Activated CD4-positive, alpha-beta T cell treated with anti-CD3 and anti-CD28 coated beads, Interleukin-2, amount 10 ng/mL, durations not matched to agents 24 days and 14 days (primary cell): ENCODE measurements at regions not wholly inside any gene's neighbourhood (a gene's known extent, or its start where the extent isn't known, plus 50 kb on each side); places are given as distances from the start of the nearest gene placed in this dataset.

ENCODE experiments used
- DNase-seq: peaks from one replicate; pipeline ENCODE4 v3.0.0; 2022
- H3K27ac Mint-ChIP-seq: one replicate; pipeline ENCODE4 v1.8.0; 2022; ENCODE audit warnings: mild to moderate bottlenecking, mixed read lengths
- H3K27me3 Mint-ChIP-seq: one replicate; pipeline ENCODE4 v1.8.0; 2022; ENCODE audit warnings: mixed read lengths
- H3K36me3 Mint-ChIP-seq: one replicate; pipeline ENCODE4 v1.8.0; 2022; ENCODE audit warnings: low read depth, mild to moderate bottlenecking, mixed read lengths
- H3K4me1 Mint-ChIP-seq: one replicate; pipeline ENCODE4 v1.8.0; 2021; ENCODE audit warnings: mixed read lengths
- H3K4me3 Mint-ChIP-seq: one replicate; pipeline ENCODE4 v1.8.0; 2022; ENCODE audit warnings: mild to moderate bottlenecking, moderate library complexity, mixed read lengths
- H3K9me3 Mint-ChIP-seq: one replicate; pipeline ENCODE4 v1.8.0; 2021; ENCODE audit warnings: mixed read lengths
- intact Hi-C: fragments of 100-400 bp; cut with micrococcal nuclease; formaldehyde crosslinking; loops from one replicate; pipeline ENCODE4 v1.15.1; 2023

GRCh38 chr13:58032676-58033460 lies 401.3 kb downstream of the PCDH17 start:
- no peaks in the 10 kb centered on the region for H3K27me3 Mint-ChIP-seq
- no peak overlapping the region for H3K27ac Mint-ChIP-seq
- H3K36me3 Mint-ChIP-seq = no peaks in the 10 kb centered on the region
- H3K9me3 Mint-ChIP-seq = no peaks in the 10 kb centered on the region
- DNase-seq = no peak
- no peaks in the 10 kb centered on the region for H3K4me1 Mint-ChIP-seq
- no peak overlapping the region for H3K4me3 Mint-ChIP-seq
- intact Hi-C loops = no loop called here

DNA sequence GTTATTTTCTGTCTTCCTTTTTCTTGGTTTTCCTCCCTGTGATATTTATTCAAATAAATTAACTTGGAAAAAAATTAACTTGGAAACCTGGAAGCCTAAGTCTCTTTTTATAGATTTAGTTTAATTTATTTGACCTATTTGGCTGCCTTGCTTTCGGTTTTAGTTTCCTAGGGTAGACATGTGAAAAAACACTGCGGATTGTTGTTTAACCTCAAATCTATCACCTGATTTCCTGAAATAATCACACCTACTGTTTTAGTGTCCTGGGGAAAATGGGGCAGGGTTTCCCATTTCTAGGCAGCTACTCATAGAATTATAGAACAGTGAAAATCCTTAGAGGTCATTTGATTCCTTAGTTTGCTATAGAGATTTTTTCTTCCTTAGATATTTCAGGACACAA lies 412.4 kb downstream of the PCDH17 start:
- H3K27me3 Mint-ChIP-seq = no peaks in the 10 kb centered on the region
- intact Hi-C loops = no loop called here
- H3K4me1 Mint-ChIP-seq = no peaks in the 10 kb centered on the region
- no peak for DNase-seq
- H3K36me3 Mint-ChIP-seq = no peaks in the 10 kb centered on the region
- H3K9me3 Mint-ChIP-seq = no peaks in the 10 kb centered on the region
- no peak overlapping the region for H3K4me3 Mint-ChIP-seq
- H3K27ac Mint-ChIP-seq = no peak overlapping the region

DNA sequence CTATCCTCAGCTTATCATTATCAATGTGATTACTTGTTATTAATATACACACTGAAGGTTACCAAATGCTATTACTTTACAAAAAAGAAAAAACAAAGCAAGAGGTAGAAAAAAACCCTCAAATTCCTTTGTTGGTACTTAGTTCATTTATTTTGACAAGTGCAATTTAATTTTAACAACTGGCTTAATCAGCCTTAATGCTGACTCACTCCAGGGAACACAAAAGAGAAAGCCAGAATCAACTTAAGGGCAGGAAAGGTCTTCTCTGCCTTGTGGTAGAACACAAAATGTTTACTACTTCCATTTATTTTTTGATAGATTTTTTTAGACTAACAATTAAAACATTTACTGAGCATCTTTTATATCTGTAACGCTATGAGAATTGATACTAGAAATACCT lies 417.1 kb downstream of the PCDH17 start:
- Mint-ChIP-seq H3K4me3 (no peak overlapping the region), H3K36me3 (no peaks in the 10 kb centered on the region), H3K27ac (no peak overlapping the region), H3K4me1 (no peaks in the 10 kb centered on the region), H3K27me3 (no peaks in the 10 kb centered on the region), H3K9me3 (no peaks in the 10 kb centered on the region)
- intact Hi-C loops = no loop called here
- DNase-seq = no peak

- no peaks in the 10 kb centered on the region for H3K36me3 Mint-ChIP-seq
- H3K4me3 Mint-ChIP-seq = no peak overlapping the region
- intact Hi-C loops = no loop called here
- no peak for DNase-seq
- H3K9me3 Mint-ChIP-seq = no peaks in the 10 kb centered on the region
- H3K27ac Mint-ChIP-seq = no peak overlapping the region
- H3K27me3 Mint-ChIP-seq = no peaks in the 10 kb centered on the region
- no peaks in the 10 kb centered on the region for H3K4me1 Mint-ChIP-seq
Measured at GRCh38 chr13:58051396-58051795, 419.9 kb downstream of the PCDH17 start.

- Mint-ChIP-seq H3K4me1 (no peaks in the 10 kb centered on the region), H3K4me3 (no peak overlapping the region), H3K9me3 (no peaks in the 10 kb centered on the region), H3K36me3 (no peaks in the 10 kb centered on the region), H3K27me3 (no peaks in the 10 kb centered on the region), H3K27ac (no peak overlapping the region)
- DNase-seq = no peak
- intact Hi-C loops = no loop called here
Measured at GRCh38 chr13:58051807-58052375, 420.3 kb downstream of the PCDH17 start.

GRCh38 chr13:58056426-58056825 lies 424.9 kb downstream of the PCDH17 start:
- Mint-ChIP-seq H3K27me3 (no peaks in the 10 kb centered on the region), H3K27ac (no peak overlapping the region), H3K4me1 (no peaks in the 10 kb centered on the region), H3K4me3 (no peak overlapping the region), H3K9me3 (no peaks in the 10 kb centered on the region), H3K36me3 (no peaks in the 10 kb centered on the region)
- intact Hi-C loops = no loop called here
- DNase-seq = no peak

DNA sequence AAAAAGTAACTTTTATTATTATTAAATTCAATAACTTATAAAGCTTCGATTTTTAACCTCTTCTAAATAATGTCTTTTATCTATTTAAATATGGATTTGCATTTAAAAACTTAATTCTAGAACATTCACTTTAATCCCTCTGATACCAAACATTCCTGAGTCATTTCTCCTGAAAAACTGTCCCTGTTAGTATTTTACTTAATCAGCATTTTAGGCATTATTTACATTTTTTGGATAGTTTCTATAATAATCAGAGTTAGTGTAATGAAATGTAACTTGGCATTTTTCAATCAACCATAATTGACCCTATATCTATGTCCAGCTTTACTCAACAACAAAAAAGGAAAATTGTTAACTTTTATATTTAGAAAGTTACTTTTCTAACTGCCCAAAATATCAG lies 428.1 kb downstream of the PCDH17 start:
- DNase-seq = no peak
- H3K27ac Mint-ChIP-seq = no peak overlapping the region
- H3K36me3 Mint-ChIP-seq = no peaks in the 10 kb centered on the region
- intact Hi-C loops = no loop called here
- H3K9me3 Mint-ChIP-seq = no peaks in the 10 kb centered on the region
- no peaks in the 10 kb centered on the region for H3K4me1 Mint-ChIP-seq
- no peaks in the 10 kb centered on the region for H3K27me3 Mint-ChIP-seq
- H3K4me3 Mint-ChIP-seq = no peak overlapping the region

DNA sequence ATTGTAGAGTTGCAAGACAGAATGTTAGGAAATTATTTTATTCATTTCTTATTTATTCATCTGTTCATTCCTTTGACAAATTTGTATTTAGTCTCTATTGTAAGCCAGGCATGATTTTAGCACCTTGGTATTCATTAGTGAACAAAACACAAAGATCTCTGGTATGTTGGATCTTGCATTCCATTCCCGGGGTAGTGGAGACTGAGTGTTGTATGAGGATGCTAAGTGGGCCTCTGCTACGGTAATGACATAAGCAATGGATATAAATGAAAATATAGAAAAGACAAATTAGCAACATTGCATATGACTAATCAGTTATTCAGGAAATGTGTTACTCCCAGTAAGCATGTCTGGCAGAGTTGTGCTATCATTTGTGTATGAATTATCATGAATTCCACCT lies 449.3 kb downstream of the PCDH17 start:
- intact Hi-C loops = no loop called here
- Mint-ChIP-seq H3K4me1 (no peaks in the 10 kb centered on the region), H3K4me3 (no peak overlapping the region), H3K27me3 (no peaks in the 10 kb centered on the region), H3K27ac (no peak overlapping the region), H3K36me3 (no peaks in the 10 kb centered on the region), H3K9me3 (no peaks in the 10 kb centered on the region)
- DNase-seq = no peak

- no peak for DNase-seq
- H3K36me3 Mint-ChIP-seq = no peaks in the 10 kb centered on the region
- H3K4me1 Mint-ChIP-seq = no peaks in the 10 kb centered on the region
- no peak overlapping the region for H3K27ac Mint-ChIP-seq
- intact Hi-C loops = no loop called here
- no peaks in the 10 kb centered on the region for H3K9me3 Mint-ChIP-seq
- H3K4me3 Mint-ChIP-seq = no peak overlapping the region
- H3K27me3 Mint-ChIP-seq = no peaks in the 10 kb centered on the region
Measured at GRCh38 chr13:58081301-58081820, 449.8 kb downstream of the PCDH17 start.

DNA sequence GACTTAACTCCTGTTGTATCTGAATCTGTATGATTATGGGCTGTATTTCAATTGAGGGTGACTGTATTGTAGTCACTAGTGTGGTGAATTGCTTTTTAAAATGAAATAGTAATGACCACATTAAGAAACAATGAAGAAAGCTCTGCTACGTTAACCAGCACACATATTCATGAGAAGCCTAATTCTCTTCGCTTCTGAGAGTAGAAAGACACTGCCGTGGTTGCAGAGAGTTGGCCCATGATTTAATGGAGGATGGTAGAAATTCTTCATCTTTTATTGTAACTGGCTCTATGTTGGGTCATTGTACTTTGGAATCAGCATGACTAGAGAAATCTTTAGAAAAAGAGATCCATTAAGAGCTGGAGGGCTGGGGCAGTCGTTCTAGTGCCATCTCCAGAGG lies 451.5 kb downstream of the PCDH17 start:
- Mint-ChIP-seq H3K27me3 (no peaks in the 10 kb centered on the region), H3K36me3 (no peaks in the 10 kb centered on the region), H3K4me3 (no peak overlapping the region), H3K9me3 (no peaks in the 10 kb centered on the region), H3K27ac (no peak overlapping the region), H3K4me1 (no peaks in the 10 kb centered on the region)
- intact Hi-C loops = no loop called here
- no peak for DNase-seq

DNA sequence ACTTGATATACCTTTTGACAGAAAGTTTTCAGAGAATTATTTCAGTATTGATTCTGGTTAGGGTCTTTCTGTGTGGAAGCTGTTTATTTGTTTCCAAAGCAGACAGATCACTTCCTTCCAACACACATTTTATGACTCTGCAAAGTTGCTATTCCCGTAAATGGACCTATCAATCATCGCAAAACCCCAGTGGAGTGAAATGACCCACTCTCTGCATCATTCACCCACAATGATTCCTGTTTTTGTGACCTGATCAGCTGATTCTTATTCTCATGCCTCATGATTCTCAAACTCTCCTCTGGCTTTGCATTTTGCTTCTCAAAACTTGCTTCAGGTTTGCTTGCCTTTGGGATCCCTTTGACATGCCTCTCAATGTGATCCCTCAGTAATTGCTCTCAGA lies 453.7 kb downstream of the PCDH17 start:
- no peaks in the 10 kb centered on the region for H3K36me3 Mint-ChIP-seq
- no peak overlapping the region for H3K4me3 Mint-ChIP-seq
- no peak overlapping the region for H3K27ac Mint-ChIP-seq
- DNase-seq = no peak
- intact Hi-C loops = no loop called here
- H3K27me3 Mint-ChIP-seq = no peaks in the 10 kb centered on the region
- H3K4me1 Mint-ChIP-seq = no peaks in the 10 kb centered on the region
- H3K9me3 Mint-ChIP-seq = no peaks in the 10 kb centered on the region

DNA sequence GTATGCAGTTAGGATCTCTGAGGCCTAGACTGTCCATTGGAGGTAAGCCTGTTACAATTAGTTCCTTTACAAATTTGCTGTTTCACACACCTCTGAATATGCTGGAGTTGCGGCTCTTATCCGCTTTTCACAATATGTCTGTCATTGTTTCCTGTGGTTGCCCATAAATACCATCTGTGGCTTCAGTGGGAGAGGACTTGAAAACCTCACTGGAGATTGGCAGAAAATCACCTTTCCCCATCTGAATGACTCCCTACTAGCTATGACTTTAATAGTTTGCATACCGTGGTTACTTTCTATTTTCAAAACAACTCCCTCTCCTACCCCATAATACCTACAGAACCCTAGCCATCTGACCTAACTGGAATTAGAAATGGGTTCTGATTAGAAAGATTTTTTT lies 454.3 kb downstream of the PCDH17 start:
- DNase-seq = no peak
- no peaks in the 10 kb centered on the region for H3K27me3 Mint-ChIP-seq
- H3K36me3 Mint-ChIP-seq = no peaks in the 10 kb centered on the region

GRCh38 chr13:58087566-58087965 lies 456.0 kb downstream of the PCDH17 start:
- Mint-ChIP-seq H3K27me3 (no peaks in the 10 kb centered on the region), H3K36me3 (no peaks in the 10 kb centered on the region), H3K4me1 (no peaks in the 10 kb centered on the region), H3K27ac (no peak overlapping the region), H3K9me3 (no peaks in the 10 kb centered on the region), H3K4me3 (no peak overlapping the region)
- no peak for DNase-seq
- intact Hi-C loops = loop anchor here (2.0 kb wide), 1 partner anchor 21 kb away; no protein-coding TSS in a partner anchor

More for the DNA sequence above, 454.3 kb downstream of the PCDH17 start:
- H3K27ac Mint-ChIP-seq = no peak overlapping the region
- no peak overlapping the region for H3K4me3 Mint-ChIP-seq
- no peaks in the 10 kb centered on the region for H3K4me1 Mint-ChIP-seq
- intact Hi-C loops = loop anchor here (2.0 kb wide), 1 partner anchor 19 kb away; no protein-coding TSS in a partner anchor
- no peaks in the 10 kb centered on the region for H3K9me3 Mint-ChIP-seq

- intact Hi-C loops = no loop called here
- no peak overlapping the region for H3K4me3 Mint-ChIP-seq
- no peaks in the 10 kb centered on the region for H3K36me3 Mint-ChIP-seq
- no peaks in the 10 kb centered on the region for H3K27me3 Mint-ChIP-seq
- H3K27ac Mint-ChIP-seq = no peak overlapping the region
- DNase-seq = no peak
- H3K4me1 Mint-ChIP-seq = no peaks in the 10 kb centered on the region
- H3K9me3 Mint-ChIP-seq = no peaks in the 10 kb centered on the region
Measured at GRCh38 chr13:58093394-58093793, 461.9 kb downstream of the PCDH17 start.
